ENCODE measurements at regions not wholly inside any gene's neighbourhood (a gene's known extent, or its start where the extent isn't known, plus 50 kb on each side); places are given as distances from the start of the nearest gene placed in this dataset.

DNA sequence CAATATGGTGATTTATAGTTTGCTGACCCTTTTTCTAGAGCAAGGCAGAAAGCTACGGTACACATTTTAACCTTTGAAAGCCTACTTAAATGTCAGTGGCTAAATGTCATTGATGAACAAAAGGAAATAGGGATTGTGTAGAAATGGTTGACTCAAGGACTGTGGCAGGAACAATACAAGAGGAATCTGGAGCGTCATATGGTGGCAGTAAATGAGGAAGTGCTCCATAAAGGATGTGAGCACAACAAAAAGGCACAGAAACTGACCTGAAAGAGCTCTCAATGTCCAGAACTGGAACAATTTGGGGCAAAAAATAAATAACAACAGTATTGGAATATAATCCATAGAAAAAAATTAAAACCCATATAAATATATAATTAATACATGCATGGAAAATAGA lies 443.9 kb upstream of the VRK2 start:
- no peak for TF ChIP-seq POLR2A (IDR thresholded peaks at IDR 0.05)
- TF ChIP-seq, protein P1, sequence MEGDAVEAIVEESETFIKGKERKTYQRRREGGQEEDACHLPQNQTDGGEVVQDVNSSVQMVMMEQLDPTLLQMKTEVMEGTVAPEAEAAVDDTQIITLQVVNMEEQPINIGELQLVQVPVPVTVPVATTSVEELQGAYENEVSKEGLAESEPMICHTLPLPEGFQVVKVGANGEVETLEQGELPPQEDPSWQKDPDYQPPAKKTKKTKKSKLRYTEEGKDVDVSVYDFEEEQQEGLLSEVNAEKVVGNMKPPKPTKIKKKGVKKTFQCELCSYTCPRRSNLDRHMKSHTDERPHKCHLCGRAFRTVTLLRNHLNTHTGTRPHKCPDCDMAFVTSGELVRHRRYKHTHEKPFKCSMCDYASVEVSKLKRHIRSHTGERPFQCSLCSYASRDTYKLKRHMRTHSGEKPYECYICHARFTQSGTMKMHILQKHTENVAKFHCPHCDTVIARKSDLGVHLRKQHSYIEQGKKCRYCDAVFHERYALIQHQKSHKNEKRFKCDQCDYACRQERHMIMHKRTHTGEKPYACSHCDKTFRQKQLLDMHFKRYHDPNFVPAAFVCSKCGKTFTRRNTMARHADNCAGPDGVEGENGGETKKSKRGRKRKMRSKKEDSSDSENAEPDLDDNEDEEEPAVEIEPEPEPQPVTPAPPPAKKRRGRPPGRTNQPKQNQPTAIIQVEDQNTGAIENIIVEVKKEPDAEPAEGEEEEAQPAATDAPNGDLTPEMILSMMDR (IDR thresholded peaks at IDR 0.05) = no peak
- TF ChIP-seq EP300 (IDR thresholded peaks at IDR 0.05) = no peak

Measured in tibial nerve (tissue), 4 donors.